Tibial nerve (tissue), 4 donors: ENCODE measurements at regions not wholly inside any gene's neighbourhood (a gene's known extent, or its start where the extent isn't known, plus 50 kb on each side); places are given as distances from the start of the nearest gene placed in this dataset.

Experiments
- DNase-seq, 2 donors: peaks; one replicate each; pipeline ENCODE4 v3.0.0-alpha.2; 2019; ENCODE audit warnings: low spot score in 2 of 2
- H3K27ac ChIP-seq, 4 donors: fragments of 200-600 bp; sonication (generic) in 3 of 4; one replicate each; pipeline ENCODE4 v1.5.1; 2017 to 2019; ENCODE audit warnings: mild to moderate bottlenecking in 1 of 4
- H3K27me3 ChIP-seq, 2 donors: fragments of 200-600 bp; sonication (generic) in 1 of 2; one replicate each; pipeline versions ENCODE4 v1.5.1 to v1.6.0; 2017 to 2019
- H3K36me3 ChIP-seq, 3 donors: fragments of 200-600 bp; sonication (generic); one replicate each; pipeline ENCODE4 v1.5.1; 2018 to 2019
- H3K4me1 ChIP-seq, 4 donors: fragments of 200-600 bp; sonication (generic) in 3 of 4; one replicate each; pipeline ENCODE4 v1.5.1; 2017 to 2019
- H3K4me3 ChIP-seq, 4 donors: fragments of 200-600 bp; sonication (generic) in 3 of 4; one replicate each; pipeline ENCODE4 v1.5.1; 2017 to 2019; ENCODE audit warnings: mild to moderate bottlenecking in 1 of 4, moderate library complexity in 1 of 4
- H3K9me3 ChIP-seq, 4 donors: fragments of 200-600 bp; sonication (generic) in 3 of 4; one replicate each; pipeline ENCODE4 v1.5.1; 2017 to 2019
- CTCF ChIP-seq, 5 experiments: fragments of 200-600 bp in 3 of 5; fragments of 450-650 bp in 2 of 5; sonication (generic) in 3 of 5; IDR thresholded peaks; one replicate each; pipeline ENCODE4 v1.5.1; 2016 to 2019; ENCODE audit warnings: antibody characterized with exemption in 5 of 5, mild to moderate bottlenecking in 3 of 5, moderate library complexity in 2 of 5
- EP300 ChIP-seq, 2 donors: sonication (generic); formaldehyde crosslinking; IDR thresholded peaks; one replicate each; pipeline ENCODE4 v1.6.1; 2017; ENCODE audit warnings: antibody characterized with exemption in 2 of 2, mild to moderate bottlenecking in 1 of 2
- POLR2A ChIP-seq, 2 donors: fragments of 450-650 bp; IDR thresholded peaks; one replicate each; pipeline ENCODE4 v1.6.1; 2017; ENCODE audit warnings: antibody characterized with exemption in 2 of 2, mild to moderate bottlenecking in 2 of 2, moderate library complexity in 2 of 2
- WGBS, 2 donors: methylation state at CpG; one replicate each; pipeline ENCODE4 v1.1.5; 2018; 5-methylcytosine and 5-hydroxymethylcytosine counted together

- Histone ChIP-seq H3K27ac (no peak overlapping the region), H3K36me3 (no peaks in the 10 kb centered on the region), H3K9me3 (no peaks in the 10 kb centered on the region), H3K4me1 (no peaks in the 10 kb centered on the region), H3K27me3 (no peaks in the 10 kb centered on the region), H3K4me3 (no peak overlapping the region)
- no peak for DNase-seq
- no peak for TF ChIP-seq EP300 (IDR thresholded peaks at IDR 0.05)
- no peak for TF ChIP-seq POLR2A (IDR thresholded peaks at IDR 0.05)
- TF ChIP-seq CTCF (IDR thresholded peaks at IDR 0.05): no peak
- 80 to 86% methylated on average over 8 of the region's 8 CpGs for WGBS, 2 donors
Measured at GRCh38 chr11:26150031-26150430, 181.9 kb upstream of the ANO3 start.

DNA sequence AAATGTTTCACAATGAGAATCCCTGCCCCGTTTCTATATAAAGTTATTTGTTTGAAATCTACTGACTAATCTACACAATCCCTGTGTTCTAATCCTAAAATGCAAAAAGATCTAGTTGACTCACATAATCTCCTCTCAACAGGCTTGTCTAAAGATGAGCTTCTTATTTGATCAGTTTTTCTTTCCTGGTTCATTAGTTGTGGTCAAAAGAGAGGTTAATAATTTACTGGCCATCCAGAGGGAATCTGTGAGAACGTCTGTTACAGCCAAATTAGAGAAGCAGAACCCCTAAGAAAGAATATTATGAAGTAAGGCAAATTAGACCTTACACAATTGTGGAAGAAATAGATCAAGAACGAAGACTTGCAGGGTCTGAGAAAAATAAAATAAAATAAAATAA, 173.7 kb upstream of the ANO3 start:
- TF ChIP-seq CTCF (IDR thresholded peaks at IDR 0.05) (no peak), POLR2A (IDR thresholded peaks at IDR 0.05) (no peak), EP300 (IDR thresholded peaks at IDR 0.05) (no peak)
- no peak for DNase-seq
- no peaks in the 10 kb centered on the region for H3K36me3 ChIP-seq
- H3K4me3 ChIP-seq: no peak overlapping the region
- H3K9me3 ChIP-seq: no peaks in the 10 kb centered on the region
- 79% methylated on average over 3 of the region's 3 CpGs for whole genome bisulfite sequencing, 2 donors
- no peak overlapping the region for H3K27ac ChIP-seq
- no peaks in the 10 kb centered on the region for H3K4me1 ChIP-seq
- H3K27me3 ChIP-seq: no peaks in the 10 kb centered on the region

DNA sequence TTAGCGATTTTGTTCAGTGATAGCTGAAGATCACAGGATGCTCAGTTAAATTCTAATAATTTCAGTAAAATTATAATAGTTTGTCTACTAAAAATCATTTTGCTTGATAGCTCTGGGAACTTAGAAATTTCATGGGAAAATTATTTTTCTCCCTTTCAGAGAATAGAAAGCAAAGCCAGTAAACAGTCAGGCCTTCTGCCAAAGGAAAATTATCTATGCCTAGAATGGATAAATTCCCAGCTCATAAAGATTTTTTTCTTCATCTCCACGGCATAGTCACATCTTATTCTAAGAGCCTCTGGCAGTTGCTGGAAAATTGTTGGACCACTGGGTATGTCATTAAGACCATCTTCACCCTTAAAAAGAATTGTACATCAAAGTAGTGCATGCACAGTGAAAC, 169.6 kb upstream of the ANO3 start:
- H3K4me1 ChIP-seq: no peaks in the 10 kb centered on the region
- H3K4me3 ChIP-seq: no peak overlapping the region
- DNase-seq: no peak
- no peaks in the 10 kb centered on the region for H3K36me3 ChIP-seq
- WGBS, 2 donors: 62 to 69% methylated on average over 2 of the region's 2 CpGs
- no peak overlapping the region for H3K27ac ChIP-seq
- no peaks in the 10 kb centered on the region for H3K27me3 ChIP-seq
- no peaks in the 10 kb centered on the region for H3K9me3 ChIP-seq
- TF ChIP-seq EP300 (IDR thresholded peaks at IDR 0.05): no peak
- TF ChIP-seq CTCF (IDR thresholded peaks at IDR 0.05): no peak
- TF ChIP-seq POLR2A (IDR thresholded peaks at IDR 0.05): no peak

DNA sequence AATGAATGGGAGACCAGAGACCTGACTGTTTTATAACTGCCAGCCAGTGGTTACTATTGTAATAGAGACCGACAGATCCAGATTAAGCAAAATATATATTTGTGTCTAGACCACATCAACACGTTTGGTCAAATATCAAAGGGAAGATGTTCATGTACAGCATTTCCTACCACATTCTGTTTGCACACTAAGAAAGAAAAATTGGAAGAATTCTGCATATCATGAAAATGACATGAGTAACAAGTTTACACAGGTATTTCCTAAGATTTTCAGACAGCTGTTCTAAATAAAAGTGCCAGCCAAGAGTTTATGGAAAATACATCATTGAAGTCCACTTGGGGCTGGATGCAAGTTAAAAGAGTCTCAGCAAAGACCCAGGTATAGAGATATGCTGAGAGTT, 145.5 kb upstream of the ANO3 start:
- Histone ChIP-seq H3K4me1 (peaks cover 0 to 16% (median 4%) of the 10 kb centered on the region in 4 donors), H3K27me3 (no peaks in the 10 kb centered on the region), H3K4me3 (no peak overlapping the region), H3K36me3 (no peaks in the 10 kb centered on the region), H3K9me3 (no peaks in the 10 kb centered on the region), H3K27ac (no peak overlapping the region)
- DNase-seq: no peak
- WGBS, 2 donors: 74 to 78% methylated on average over 2 of the region's 2 CpGs
- TF ChIP-seq EP300 (IDR thresholded peaks at IDR 0.05) (no peak), CTCF (IDR thresholded peaks at IDR 0.05) (no peak)

- no peaks in the 10 kb centered on the region for H3K9me3 ChIP-seq
- H3K36me3 ChIP-seq: no peaks in the 10 kb centered on the region
- no peak for TF ChIP-seq CTCF (IDR thresholded peaks at IDR 0.05)
- TF ChIP-seq EP300 (IDR thresholded peaks at IDR 0.05): peak in 1 of 2 donors; percentile 38
- TF ChIP-seq POLR2A (IDR thresholded peaks at IDR 0.05): no peak
- no peak for DNase-seq
- peaks cover 0 to 16% (median 4%) of the 10 kb centered on the region in 4 donors for H3K4me1 ChIP-seq
- no peaks in the 10 kb centered on the region for H3K27me3 ChIP-seq
- WGBS, 2 donors: 48 to 55% methylated on average over 2 of the region's 2 CpGs
- no peak overlapping the region for H3K4me3 ChIP-seq
- peak overlapping the region in 1 of 4 donors; percentile 2 for H3K27ac ChIP-seq
Measured at GRCh38 chr11:26187639-26188038, 144.3 kb upstream of the ANO3 start.
